C4-2B (cell line): ENCODE measurements at regions not wholly inside any gene's neighbourhood (a gene's known extent, or its start where the extent isn't known, plus 50 kb on each side); places are given as distances from the start of the nearest gene placed in this dataset.

Experiments
- CTCF ChIP-seq: fragments of 450-650 bp; conservative IDR thresholded peaks from 2 replicates; pipeline ENCODE4 v1.5.1; 2017; ENCODE audit warnings: mild to moderate bottlenecking
- ZFX ChIP-seq: fragments of 450-650 bp; IDR thresholded peaks from 2 replicates; pipeline ENCODE4 v1.6.1; 2017

GRCh38 chr1:2853711-2854110 lies 52.2 kb upstream of the TTC34 start:
- no peak for TF ChIP-seq CTCF
- TF ChIP-seq ZFX, result no peak
